Right lobe of liver (tissue), 6 donors: ENCODE measurements at regions not wholly inside any gene's neighbourhood (a gene's known extent, or its start where the extent isn't known, plus 50 kb on each side); places are given as distances from the start of the nearest gene placed in this dataset.

Source experiments
- ATAC-seq, 4 donors: fragments of 200-7000 bp; cut with Tn5 transposase; one replicate each; pipeline ENCODE4 v1.9.1; 2020; ENCODE audit warnings: mild to moderate bottlenecking in 4 of 4, moderate library complexity in 4 of 4
- DNase-seq, 3 donors: peaks; one replicate each; pipeline ENCODE4 v3.0.0-alpha.2; 2020
- H3K27ac ChIP-seq, 3 donors: fragments of 200-600 bp; one replicate each; pipeline ENCODE4 v1.8.0; 2022
- H3K27me3 ChIP-seq, 2 donors: fragments of 200-600 bp; one replicate each; pipeline ENCODE4 v1.8.0; 2022
- H3K36me3 ChIP-seq, 4 donors: fragments of 200-600 bp; sonication (generic) in 1 of 4; one replicate each; pipeline versions ENCODE4 v1.5.1 to v1.8.0; 2017 to 2022; ENCODE audit warnings: control low read depth in 1 of 4
- H3K4me1 ChIP-seq, 4 donors: fragments of 200-600 bp; sonication (generic) in 1 of 4; one replicate each; pipeline versions ENCODE4 v1.5.1 to v1.8.0; 2017 to 2022; ENCODE audit warnings: control low read depth in 1 of 4
- H3K4me3 ChIP-seq, 3 donors: fragments of 200-600 bp; one replicate each; pipeline ENCODE4 v1.8.0; 2022
- H3K9me3 ChIP-seq, 4 donors: fragments of 200-600 bp; sonication (generic) in 1 of 4; one replicate each; pipeline versions ENCODE4 v1.5.1 to v1.8.0; 2017 to 2022; ENCODE audit warnings: control low read depth in 1 of 4
- CTCF ChIP-seq, 4 donors: fragments of 200-600 bp in 3 of 4; fragments of 450-650 bp in 1 of 4; IDR thresholded peaks; one replicate each; pipeline versions ENCODE4 v1.5.1 to v1.8.0; 2016 to 2022; ENCODE audit warnings: antibody characterized with exemption in 4 of 4, mild to moderate bottlenecking in 2 of 4
- POLR2A ChIP-seq: fragments of 450-650 bp; IDR thresholded peaks from one replicate; pipeline ENCODE4 v1.6.1; 2017; ENCODE audit warnings: antibody characterized with exemption, mild to moderate bottlenecking
- WGBS: methylation state at CpG from one replicate; pipeline ENCODE4 v1.1.6; 2018; ENCODE audit warnings: low coverage, low lambda C conversion rate; ENCODE audit not compliant: insufficient coverage; ENCODE audit errors: missing lambda C conversion rate; 5-methylcytosine and 5-hydroxymethylcytosine counted together
- intact Hi-C, 2 donors: fragments of 100-400 bp; cut with DNase I; formaldehyde crosslinking; loops; one replicate each; pipeline versions ENCODE4 v1.11.2 to v1.14.1; 2022
- donor health status: DM: no; HTN: yes; CAD: no.
- donor health status: DM: no; HTN: no; CAD: no.
- donor health status: DM: no; HTN: no; CAD: no.
- donor health status: DM: no; HTN: yes; CAD: no.
- donor health status: DM: no; HTN: yes; CAD: no.

- ATAC-seq (no peak), DNase-seq (no peak)
- intact Hi-C loops: no loop called here
- no peaks in the 10 kb centered on the region for H3K27me3 ChIP-seq
- H3K36me3 ChIP-seq: no peaks in the 10 kb centered on the region
- no peak overlapping the region for H3K27ac ChIP-seq
- WGBS: 56% methylated on average over 5 of the region's 5 CpGs
- no peaks in the 10 kb centered on the region for H3K4me1 ChIP-seq
- TF ChIP-seq POLR2A (no peak), CTCF (IDR thresholded peaks at IDR 0.05) (no peak)
- H3K9me3 ChIP-seq: no peaks in the 10 kb centered on the region
- no peak overlapping the region for H3K4me3 ChIP-seq
These were observed 67.8 kb downstream of the CASP12 start for GRCh38 chr11:104830508-104830907.

DNA sequence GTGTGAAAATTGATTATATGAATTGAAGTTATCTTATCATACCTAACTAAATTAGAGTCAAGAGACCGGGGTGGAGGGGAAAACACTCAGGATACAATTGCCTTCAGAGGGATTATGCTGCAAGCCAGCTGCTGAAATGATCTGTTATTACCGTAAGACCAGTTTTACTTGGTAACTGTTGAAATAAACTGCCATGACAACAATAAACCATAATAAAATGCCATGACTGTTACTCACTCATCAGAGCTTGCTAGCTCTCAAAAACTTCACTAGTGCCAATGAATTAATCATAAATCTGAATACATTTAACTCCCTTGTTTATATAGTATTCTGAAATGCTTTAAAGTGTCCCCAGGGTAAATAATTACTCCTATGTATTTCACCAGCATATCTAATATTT is 68.2 kb downstream of the CASP12 start:
- no peak for ATAC-seq
- no peak for TF ChIP-seq CTCF (IDR thresholded peaks at IDR 0.05)
- TF ChIP-seq POLR2A: no peak
- Histone ChIP-seq H3K9me3 (no peaks in the 10 kb centered on the region), H3K36me3 (no peaks in the 10 kb centered on the region), H3K27ac (no peak overlapping the region), H3K27me3 (no peaks in the 10 kb centered on the region), H3K4me3 (no peak overlapping the region), H3K4me1 (no peaks in the 10 kb centered on the region)
- 47% methylated on average over 2 of the region's 2 CpGs for WGBS
- intact Hi-C loops: no loop called here
- DNase-seq: no peak

- intact Hi-C loops: no loop called here
- Histone ChIP-seq H3K27me3 (no peaks in the 10 kb centered on the region), H3K4me3 (no peak overlapping the region), H3K9me3 (no peaks in the 10 kb centered on the region), H3K36me3 (no peaks in the 10 kb centered on the region), H3K27ac (no peak overlapping the region), H3K4me1 (no peaks in the 10 kb centered on the region)
- TF ChIP-seq POLR2A: no peak
- no peak for TF ChIP-seq CTCF (IDR thresholded peaks at IDR 0.05)
- 48% methylated on average over 1 of the region's 1 CpG for WGBS
- ATAC-seq (no peak), DNase-seq (no peak)
These were observed 71.5 kb downstream of the CASP12 start for GRCh38 chr11:104826772-104827171.

DNA sequence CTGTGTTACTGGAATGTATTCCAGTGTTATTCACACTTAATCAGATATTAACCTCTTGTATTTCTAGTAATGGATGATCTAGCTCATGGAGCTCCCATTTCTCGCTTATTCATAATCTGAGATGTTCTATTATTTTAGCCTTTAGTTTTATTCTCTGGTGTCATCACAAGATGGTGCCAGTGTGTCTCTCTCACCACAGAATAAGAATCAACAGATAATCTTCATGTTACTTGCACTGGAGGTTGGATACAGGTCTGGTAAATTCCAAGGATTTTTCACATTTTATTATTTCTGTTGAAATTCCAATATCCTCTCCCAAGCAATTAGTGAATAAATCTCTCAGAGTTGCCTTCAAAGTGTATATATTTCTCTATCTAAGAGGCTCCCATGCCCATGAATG is 74.6 kb downstream of the CASP12 start:
- Histone ChIP-seq H3K9me3 (no peaks in the 10 kb centered on the region), H3K4me1 (no peaks in the 10 kb centered on the region), H3K36me3 (no peaks in the 10 kb centered on the region), H3K4me3 (no peak overlapping the region), H3K27ac (no peak overlapping the region), H3K27me3 (no peaks in the 10 kb centered on the region)
- intact Hi-C loops: no loop called here
- 80% methylated on average over 1 of the region's 1 CpG for WGBS
- DNase-seq: no peak
- ATAC-seq: no peak
- TF ChIP-seq CTCF (IDR thresholded peaks at IDR 0.05): peak in 1 of 4 donors; percentile 11
- TF ChIP-seq POLR2A: no peak

DNA sequence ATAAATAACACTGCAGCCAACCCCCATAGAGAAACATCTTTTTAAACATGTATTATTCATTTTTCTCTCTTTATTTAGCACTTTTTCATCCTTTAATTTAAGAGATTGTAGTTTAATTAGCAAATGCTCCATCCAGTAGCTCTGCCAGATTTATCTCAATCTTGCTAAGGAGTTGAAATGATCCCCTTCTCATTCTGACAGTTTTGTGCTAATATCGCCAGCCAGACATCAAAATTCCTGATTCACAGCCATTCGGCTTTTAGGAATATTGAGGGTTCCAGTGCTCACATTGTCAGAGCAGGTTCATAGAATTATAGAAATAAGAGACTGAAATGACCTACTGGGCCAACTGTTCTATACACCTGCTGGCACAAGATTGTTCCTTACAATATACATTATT is 77.8 kb downstream of the CASP12 start:
- H3K27me3 ChIP-seq: no peaks in the 10 kb centered on the region
- no peak for TF ChIP-seq CTCF (IDR thresholded peaks at IDR 0.05)
- no peak for TF ChIP-seq POLR2A
- H3K36me3 ChIP-seq: no peaks in the 10 kb centered on the region
- H3K4me1 ChIP-seq: no peaks in the 10 kb centered on the region
- ATAC-seq (no peak), DNase-seq (no peak)
- H3K9me3 ChIP-seq: no peaks in the 10 kb centered on the region
- H3K27ac ChIP-seq: no peak overlapping the region
- no peak overlapping the region for H3K4me3 ChIP-seq
- intact Hi-C loops: no loop called here
- 83% methylated on average over 2 of the region's 2 CpGs for WGBS
